Sigmoid colon (tissue), 6 donors: ENCODE measurements at regions not wholly inside any gene's neighbourhood (a gene's known extent, or its start where the extent isn't known, plus 50 kb on each side); places are given as distances from the start of the nearest gene placed in this dataset.

Source experiments
- DNase-seq: peaks from one replicate; pipeline ENCODE4 v3.0.0-alpha.2; 2019
- H3K27ac ChIP-seq, 4 donors: fragments of 200-600 bp; sonication (generic); one replicate each; pipeline ENCODE4 v1.5.1; 2016 to 2019; ENCODE audit warnings: mild to moderate bottlenecking in 1 of 4
- H3K27me3 ChIP-seq, 3 donors: fragments of 200-600 bp; sonication (generic); one replicate each; pipeline ENCODE4 v1.5.1; 2019; ENCODE audit warnings: mild to moderate bottlenecking in 1 of 3
- H3K36me3 ChIP-seq, 4 donors: fragments of 200-600 bp; sonication (generic); one replicate each; pipeline ENCODE4 v1.5.1; 2016 to 2019
- H3K4me1 ChIP-seq, 4 donors: fragments of 200-600 bp; sonication (generic); one replicate each; pipeline ENCODE4 v1.5.1; 2017 to 2019
- H3K4me3 ChIP-seq, 4 donors: fragments of 200-600 bp; sonication (generic); one replicate each; pipeline ENCODE4 v1.5.1; 2017 to 2019; ENCODE audit warnings: mild to moderate bottlenecking in 2 of 4, moderate library complexity in 1 of 4
- H3K9me3 ChIP-seq, 4 donors: fragments of 200-600 bp in 3 of 4; sonication (generic) in 3 of 4; one replicate each; pipeline versions ENCODE4 v1.5.1 to v1.6.1; 2013 to 2019
- CTCF ChIP-seq, 4 experiments: fragments of 450-650 bp in 3 of 4; fragments of 200-600 bp in 1 of 4; IDR thresholded peaks; one replicate each; pipeline ENCODE4 v1.5.1; 2016 to 2019; ENCODE audit warnings: antibody characterized with exemption in 4 of 4, mild to moderate bottlenecking in 3 of 4, moderate library complexity in 2 of 4
- EP300 ChIP-seq, 4 donors: sonication (generic); formaldehyde crosslinking; IDR thresholded peaks; one replicate each; pipeline ENCODE4 v1.6.1; 2017; ENCODE audit warnings: antibody characterized with exemption in 4 of 4
- POLR2A ChIP-seq, 2 donors: fragments of 450-650 bp; IDR thresholded peaks; one replicate each; pipeline ENCODE4 v1.6.1; 2016; ENCODE audit warnings: antibody characterized with exemption in 2 of 2, mild to moderate bottlenecking in 2 of 2, moderate library complexity in 2 of 2
- POLR2AphosphoS5 ChIP-seq, 4 donors: sonication (generic); formaldehyde crosslinking; IDR thresholded peaks; one replicate each; pipeline ENCODE4 v1.6.1; 2017; ENCODE audit warnings: antibody characterized with exemption in 4 of 4
- WGBS, 2 donors: extraction: QIAGEN DNeasy Blood & Tissue Kit; methylation state at CpG; one replicate each; pipeline ENCODE4 v1.1.7; 2013; 5-methylcytosine and 5-hydroxymethylcytosine counted together
- intact Hi-C: fragments of 100-400 bp; cut with DNase I; formaldehyde crosslinking; loops from one replicate; pipeline ENCODE4 v1.15.1; 2023
- donor health status: healthy with polysubstance abuse.
- donor health status: healthy.

- no peaks in the 10 kb centered on the region for H3K36me3 ChIP-seq
- H3K4me3 ChIP-seq, result no peak overlapping the region
- no peak overlapping the region for H3K27ac ChIP-seq
- peak; percentile 47 for DNase-seq
- WGBS, 2 donors, result 90 to 94% methylated on average over 10 of the region's 10 CpGs
- intact Hi-C loops, result no loop called here
- TF ChIP-seq POLR2A (IDR thresholded peaks at IDR 0.05) (no peak), EP300 (IDR thresholded peaks at IDR 0.05) (no peak), CTCF (IDR thresholded peaks at IDR 0.05) (no peak), POLR2AphosphoS5 (IDR thresholded peaks at IDR 0.05) (no peak)
- no peaks in the 10 kb centered on the region for H3K9me3 ChIP-seq
- H3K27me3 ChIP-seq, result no peaks in the 10 kb centered on the region
- no peaks in the 10 kb centered on the region for H3K4me1 ChIP-seq
Measured at GRCh38 chr1:22325531-22326371, 125.9 kb upstream of the ZBTB40 start.

GRCh38 chr1:22326372-22326915 lies 125.2 kb upstream of the ZBTB40 start:
- TF ChIP-seq POLR2A (IDR thresholded peaks at IDR 0.05) (no peak), POLR2AphosphoS5 (IDR thresholded peaks at IDR 0.05) (no peak), EP300 (IDR thresholded peaks at IDR 0.05) (no peak), CTCF (IDR thresholded peaks at IDR 0.05) (no peak)
- intact Hi-C loops, result no loop called here
- no peak for DNase-seq
- no peaks in the 10 kb centered on the region for H3K9me3 ChIP-seq
- no peaks in the 10 kb centered on the region for H3K4me1 ChIP-seq
- WGBS, 2 donors, result 81 to 82% methylated on average over 8 of the region's 8 CpGs
- H3K4me3 ChIP-seq, result no peak overlapping the region
- H3K36me3 ChIP-seq, result no peaks in the 10 kb centered on the region
- H3K27me3 ChIP-seq, result no peaks in the 10 kb centered on the region
- H3K27ac ChIP-seq, result no peak overlapping the region

- H3K4me3 ChIP-seq, result no peak overlapping the region
- peak; percentile 48 for DNase-seq
- H3K36me3 ChIP-seq, result no peaks in the 10 kb centered on the region
- no peaks in the 10 kb centered on the region for H3K27me3 ChIP-seq
- 82 to 85% methylated on average over 6 of the region's 6 CpGs for WGBS, 2 donors
- TF ChIP-seq EP300 (IDR thresholded peaks at IDR 0.05), result no peak
- no peak for TF ChIP-seq POLR2A (IDR thresholded peaks at IDR 0.05)
- no peak for TF ChIP-seq POLR2AphosphoS5 (IDR thresholded peaks at IDR 0.05)
- no peak for TF ChIP-seq CTCF (IDR thresholded peaks at IDR 0.05)
- no peaks in the 10 kb centered on the region for H3K9me3 ChIP-seq
- no peak overlapping the region for H3K27ac ChIP-seq
- H3K4me1 ChIP-seq, result no peaks in the 10 kb centered on the region
- intact Hi-C loops, result no loop called here
Measured at GRCh38 chr1:22326931-22327330, 124.7 kb upstream of the ZBTB40 start.

- no peaks in the 10 kb centered on the region for H3K4me1 ChIP-seq
- no peak overlapping the region for H3K4me3 ChIP-seq
- peak; percentile 7 for DNase-seq
- no peaks in the 10 kb centered on the region for H3K9me3 ChIP-seq
- TF ChIP-seq POLR2A (IDR thresholded peaks at IDR 0.05) (no peak), POLR2AphosphoS5 (IDR thresholded peaks at IDR 0.05) (no peak), CTCF (IDR thresholded peaks at IDR 0.05) (no peak), EP300 (IDR thresholded peaks at IDR 0.05) (no peak)
- H3K36me3 ChIP-seq, result no peaks in the 10 kb centered on the region
- no peaks in the 10 kb centered on the region for H3K27me3 ChIP-seq
- H3K27ac ChIP-seq, result no peak overlapping the region
- intact Hi-C loops, result no loop called here
- WGBS, 2 donors, result 90 to 95% methylated on average over 8 of the region's 8 CpGs
Measured at GRCh38 chr1:22327411-22327810, 124.2 kb upstream of the ZBTB40 start.
